ENCODE measurements at regions not wholly inside any gene's neighbourhood (a gene's known extent, or its start where the extent isn't known, plus 50 kb on each side); places are given as distances from the start of the nearest gene placed in this dataset.
A peak's percentile ranks its signal among the peaks of the same experiment; 100 is the strongest.

GRCh38 chr20:57774951-57775350 lies 65.1 kb upstream of the PMEPA1 start:
- TF ChIP-seq ZFX (IDR thresholded peaks at IDR 0.05; ENCODE audit: borderline replicate concordance): no peak
- no peak for TF ChIP-seq CTCF (IDR thresholded peaks at IDR 0.05)
- peak overlapping the region; percentile 97 for H3K27ac ChIP-seq

- H3K27ac ChIP-seq: peak overlapping the region; percentile 97
- TF ChIP-seq ZFX (IDR thresholded peaks at IDR 0.05; ENCODE audit: borderline replicate concordance) (no peak), CTCF (IDR thresholded peaks at IDR 0.05) (no peak)
Observed at GRCh38 chr20:57774111-57774880, 64.5 kb upstream of the PMEPA1 start.

GRCh38 chr20:57773059-57773815 lies 63.4 kb upstream of the PMEPA1 start:
- TF ChIP-seq ZFX (IDR thresholded peaks at IDR 0.05; ENCODE audit: borderline replicate concordance) (no peak), CTCF (IDR thresholded peaks at IDR 0.05) (no peak)
- H3K27ac ChIP-seq: peak overlapping the region; percentile 97

- TF ChIP-seq ZFX (IDR thresholded peaks at IDR 0.05; ENCODE audit: borderline replicate concordance) (no peak), CTCF (IDR thresholded peaks at IDR 0.05) (no peak)
- peak overlapping the region; percentile 97 for H3K27ac ChIP-seq
Observed at GRCh38 chr20:57772349-57772964, 62.6 kb upstream of the PMEPA1 start.

- H3K27ac ChIP-seq: peak overlapping the region; percentile 97
- TF ChIP-seq ZFX (IDR thresholded peaks at IDR 0.05; ENCODE audit: borderline replicate concordance) (no peak), CTCF (IDR thresholded peaks at IDR 0.05) (no peak)
Observed at GRCh38 chr20:57770852-57771720, 61.3 kb upstream of the PMEPA1 start.

GRCh38 chr20:57770401-57770800 lies 60.6 kb upstream of the PMEPA1 start:
- H3K27ac ChIP-seq: peak overlapping the region; percentile 97

- peak overlapping the region; percentile 97 for H3K27ac ChIP-seq
- TF ChIP-seq CTCF (IDR thresholded peaks at IDR 0.05): no peak
- no peak for TF ChIP-seq ZFX (IDR thresholded peaks at IDR 0.05; ENCODE audit: borderline replicate concordance)
Observed at GRCh38 chr20:57769756-57770155, 59.9 kb upstream of the PMEPA1 start.

Measured in 22Rv1 (cell line).